ENCODE measurements at regions not wholly inside any gene's neighbourhood (a gene's known extent, or its start where the extent isn't known, plus 50 kb on each side); places are given as distances from the start of the nearest gene placed in this dataset.

GRCh38 chr14:95025941-95026340 lies 131.4 kb downstream of the DICER1 start:
- no peak for DNase-seq (ENCODE audit: insufficient read length, low spot score, missing footprints)
- Histone ChIP-seq H3K9me3 (ENCODE audit: low read depth, low read length) (no peaks in the 10 kb centered on the region), H3K4me2 (ENCODE audit: insufficient read depth, low read length) (no peak overlapping the region), H3K27ac (ENCODE audit: low read depth, low read length) (no peak overlapping the region), H2AFZ (ENCODE audit: low read length) (no peak overlapping the region), H3K27me3 (ENCODE audit: insufficient read depth, low read length) (peaks cover 6% of the 10 kb centered on the region), H3K4me1 (ENCODE audit: insufficient read depth, low read length) (peaks cover 4% of the 10 kb centered on the region), H3K4me3 (ENCODE audit: insufficient read depth, low read length) (no peak overlapping the region), H4K20me1 (ENCODE audit: insufficient read depth, low read length) (no peaks in the 10 kb centered on the region), H3K36me3 (ENCODE audit: insufficient read depth, low read length) (no peaks in the 10 kb centered on the region), H3K79me2 (ENCODE audit: insufficient read depth, low read length) (no peaks in the 10 kb centered on the region)
- TF ChIP-seq CTCF (IDR thresholded peaks at IDR 0.05; ENCODE audit: extremely low read depth, low read depth, low read length), result no peak

GRCh38 chr14:95025218-95025617 lies 132.1 kb downstream of the DICER1 start:
- Histone ChIP-seq H3K4me1 (ENCODE audit: insufficient read depth, low read length) (peaks cover 4% of the 10 kb centered on the region), H3K36me3 (ENCODE audit: insufficient read depth, low read length) (no peaks in the 10 kb centered on the region), H3K4me2 (ENCODE audit: insufficient read depth, low read length) (no peak overlapping the region), H3K27ac (ENCODE audit: low read depth, low read length) (no peak overlapping the region), H3K79me2 (ENCODE audit: insufficient read depth, low read length) (no peaks in the 10 kb centered on the region), H2AFZ (ENCODE audit: low read length) (no peak overlapping the region), H4K20me1 (ENCODE audit: insufficient read depth, low read length) (no peaks in the 10 kb centered on the region), H3K27me3 (ENCODE audit: insufficient read depth, low read length) (peaks cover 6% of the 10 kb centered on the region), H3K4me3 (ENCODE audit: insufficient read depth, low read length) (no peak overlapping the region), H3K9me3 (ENCODE audit: low read depth, low read length) (no peaks in the 10 kb centered on the region)
- no peak for DNase-seq (ENCODE audit: insufficient read length, low spot score, missing footprints)
- no peak for TF ChIP-seq CTCF (IDR thresholded peaks at IDR 0.05; ENCODE audit: extremely low read depth, low read depth, low read length)

- Histone ChIP-seq H3K36me3 (ENCODE audit: insufficient read depth, low read length) (no peaks in the 10 kb centered on the region), H3K27ac (ENCODE audit: low read depth, low read length) (no peak overlapping the region)
Observed at GRCh38 chr14:95024380-95024779, 132.9 kb downstream of the DICER1 start.

GRCh38 chr14:95023886-95024285 lies 133.4 kb downstream of the DICER1 start:
- H3K4me1 ChIP-seq (ENCODE audit: insufficient read depth, low read length), result peaks cover 4% of the 10 kb centered on the region
- no peak for DNase-seq (ENCODE audit: insufficient read length, low spot score, missing footprints)
- H3K27ac ChIP-seq (ENCODE audit: low read depth, low read length), result no peak overlapping the region
- H3K36me3 ChIP-seq (ENCODE audit: insufficient read depth, low read length), result no peaks in the 10 kb centered on the region
- peaks cover 6% of the 10 kb centered on the region for H3K27me3 ChIP-seq (ENCODE audit: insufficient read depth, low read length)
- TF ChIP-seq CTCF (IDR thresholded peaks at IDR 0.05; ENCODE audit: extremely low read depth, low read depth, low read length), result no peak
- no peak overlapping the region for H3K4me3 ChIP-seq (ENCODE audit: insufficient read depth, low read length)
- H3K79me2 ChIP-seq (ENCODE audit: insufficient read depth, low read length), result no peaks in the 10 kb centered on the region
- H3K4me2 ChIP-seq (ENCODE audit: insufficient read depth, low read length), result no peak overlapping the region
- no peaks in the 10 kb centered on the region for H3K9me3 ChIP-seq (ENCODE audit: low read depth, low read length)
- no peaks in the 10 kb centered on the region for H4K20me1 ChIP-seq (ENCODE audit: insufficient read depth, low read length)
- no peak overlapping the region for H2AFZ ChIP-seq (ENCODE audit: low read length)

More at GRCh38 chr14:95024380-95024779, 132.9 kb downstream of the DICER1 start:
- peaks cover 6% of the 10 kb centered on the region for H3K27me3 ChIP-seq (ENCODE audit: insufficient read depth, low read length)
- TF ChIP-seq CTCF (IDR thresholded peaks at IDR 0.05; ENCODE audit: extremely low read depth, low read depth, low read length), result no peak
- H3K4me1 ChIP-seq (ENCODE audit: insufficient read depth, low read length), result peaks cover 4% of the 10 kb centered on the region
- no peak overlapping the region for H3K4me2 ChIP-seq (ENCODE audit: insufficient read depth, low read length)
- H4K20me1 ChIP-seq (ENCODE audit: insufficient read depth, low read length), result no peaks in the 10 kb centered on the region
- H3K79me2 ChIP-seq (ENCODE audit: insufficient read depth, low read length), result no peaks in the 10 kb centered on the region
- no peak overlapping the region for H2AFZ ChIP-seq (ENCODE audit: low read length)
- no peak overlapping the region for H3K4me3 ChIP-seq (ENCODE audit: insufficient read depth, low read length)
- DNase-seq (ENCODE audit: insufficient read length, low spot score, missing footprints), result no peak
- no peaks in the 10 kb centered on the region for H3K9me3 ChIP-seq (ENCODE audit: low read depth, low read length)
